ENCODE measurements at regions not wholly inside any gene's neighbourhood (a gene's known extent, or its start where the extent isn't known, plus 50 kb on each side); places are given as distances from the start of the nearest gene placed in this dataset.

- POLR2A ChIA-PET: no interaction called here
- TF ChIP-seq CTCF (IDR thresholded peaks at IDR 0.05; ENCODE audit: control extremely low read depth, extremely low read depth, low read depth, missing control alignments): no peak
- CTCF ChIA-PET: no interaction called here
- no peak for DNase-seq (ENCODE audit: extremely low spot score)
Observed at GRCh38 chr6:93817937-93818336, 398.6 kb upstream of the EPHA7 start.

GRCh38 chr6:93806409-93807270, 387.3 kb upstream of the EPHA7 start:
- no peak for TF ChIP-seq CTCF (IDR thresholded peaks at IDR 0.05; ENCODE audit: control extremely low read depth, extremely low read depth, low read depth, missing control alignments)
- POLR2A ChIA-PET: no interaction called here
- no peak for DNase-seq (ENCODE audit: extremely low spot score)
- CTCF ChIA-PET: no interaction called here

- no peak for TF ChIP-seq CTCF (IDR thresholded peaks at IDR 0.05; ENCODE audit: control extremely low read depth, extremely low read depth, low read depth, missing control alignments)
- POLR2A ChIA-PET: no interaction called here
- no peak for DNase-seq (ENCODE audit: extremely low spot score)
- CTCF ChIA-PET: no interaction called here
Observed at GRCh38 chr6:93801101-93801847, 381.9 kb upstream of the EPHA7 start.

- CTCF ChIA-PET: no interaction called here
- TF ChIP-seq CTCF (IDR thresholded peaks at IDR 0.05; ENCODE audit: control extremely low read depth, extremely low read depth, low read depth, missing control alignments): no peak
- DNase-seq (ENCODE audit: extremely low spot score): no peak
- POLR2A ChIA-PET: no interaction called here
Observed at GRCh38 chr6:93799226-93799625, 379.9 kb upstream of the EPHA7 start.

GRCh38 chr6:93794166-93794565, 374.8 kb upstream of the EPHA7 start:
- DNase-seq (ENCODE audit: extremely low spot score): no peak
- CTCF ChIA-PET: no interaction called here
- no peak for TF ChIP-seq CTCF (IDR thresholded peaks at IDR 0.05; ENCODE audit: control extremely low read depth, extremely low read depth, low read depth, missing control alignments)
- POLR2A ChIA-PET: no interaction called here

GRCh38 chr6:93792746-93793145, 373.4 kb upstream of the EPHA7 start:
- ChIA-PET POLR2A (no interaction called here), CTCF (no interaction called here)
- TF ChIP-seq CTCF (IDR thresholded peaks at IDR 0.05; ENCODE audit: control extremely low read depth, extremely low read depth, low read depth, missing control alignments): no peak
- no peak for DNase-seq (ENCODE audit: extremely low spot score)

Measured in GM10248 (cell line).